ENCODE measurements at regions not wholly inside any gene's neighbourhood (a gene's known extent, or its start where the extent isn't known, plus 50 kb on each side); places are given as distances from the start of the nearest gene placed in this dataset.

- TF ChIP-seq FOXK2 (IDR thresholded peaks at IDR 0.05) (no peak), LEF1 (IDR thresholded peaks at IDR 0.05; ENCODE audit: borderline replicate concordance) (no peak), PKNOX1 (IDR thresholded peaks at IDR 0.05) (no peak), ELF4 (IDR thresholded peaks at IDR 0.05) (no peak), BHLHE40 (IDR thresholded peaks at IDR 0.05; ENCODE audit: borderline replicate concordance) (no peak), FOXM1 (IDR thresholded peaks at IDR 0.05; ENCODE audit: borderline replicate concordance) (no peak), HDGF (IDR thresholded peaks at IDR 0.05; ENCODE audit: borderline replicate concordance) (no peak), CTBP1 (IDR thresholded peaks at IDR 0.05; ENCODE audit: borderline replicate concordance) (no peak), SUZ12 (IDR thresholded peaks at IDR 0.05) (no peak), SP1 (IDR thresholded peaks at IDR 0.05) (no peak)
- ChIA-PET CTCF (no interaction called here), POLR2A (no interaction called here)
- DNase-seq (ENCODE audit: extremely low spot score) = no peak
Measured at GRCh38 chr10:105540381-105540780, 899.3 kb downstream of the SORCS3 start.

GRCh38 chr10:105538874-105539273 is 897.8 kb downstream of the SORCS3 start:
- ChIA-PET CTCF (no interaction called here), POLR2A (no interaction called here)
- TF ChIP-seq TARDBP (IDR thresholded peaks at IDR 0.05) (no peak), L3MBTL2 (conservative IDR thresholded peaks at IDR 0.05) (no peak), FOXK2 (IDR thresholded peaks at IDR 0.05) (no peak), PKNOX1 (IDR thresholded peaks at IDR 0.05) (no peak), LEF1 (IDR thresholded peaks at IDR 0.05; ENCODE audit: borderline replicate concordance) (no peak), ZNF384 (IDR thresholded peaks at IDR 0.05) (no peak), FOXA1 (IDR thresholded peaks at IDR 0.05) (no peak), BHLHE40 (IDR thresholded peaks at IDR 0.05; ENCODE audit: borderline replicate concordance) (no peak), HDGF (IDR thresholded peaks at IDR 0.05; ENCODE audit: borderline replicate concordance) (no peak), FOXM1 (IDR thresholded peaks at IDR 0.05; ENCODE audit: borderline replicate concordance) (no peak), CTBP1 (IDR thresholded peaks at IDR 0.05; ENCODE audit: borderline replicate concordance) (no peak), SUZ12 (IDR thresholded peaks at IDR 0.05) (no peak), SP1 (IDR thresholded peaks at IDR 0.05) (no peak), ARNT (IDR thresholded peaks at IDR 0.05) (no peak), NFRKB (IDR thresholded peaks at IDR 0.05) (no peak), ELF4 (IDR thresholded peaks at IDR 0.05) (no peak)
- no peak for DNase-seq (ENCODE audit: extremely low spot score)

- DNase-seq (ENCODE audit: extremely low spot score) = no peak
- TF ChIP-seq FOXA1 (IDR thresholded peaks at IDR 0.05) (no peak), ARNT (IDR thresholded peaks at IDR 0.05) (no peak), NFRKB (IDR thresholded peaks at IDR 0.05) (no peak), CTBP1 (IDR thresholded peaks at IDR 0.05; ENCODE audit: borderline replicate concordance) (no peak), TARDBP (IDR thresholded peaks at IDR 0.05) (no peak), SUZ12 (IDR thresholded peaks at IDR 0.05) (no peak), LEF1 (IDR thresholded peaks at IDR 0.05; ENCODE audit: borderline replicate concordance) (no peak), L3MBTL2 (conservative IDR thresholded peaks at IDR 0.05) (no peak), PKNOX1 (IDR thresholded peaks at IDR 0.05) (no peak), ZNF384 (IDR thresholded peaks at IDR 0.05) (no peak), FOXK2 (IDR thresholded peaks at IDR 0.05) (no peak), ELF4 (IDR thresholded peaks at IDR 0.05) (no peak), HDGF (IDR thresholded peaks at IDR 0.05; ENCODE audit: borderline replicate concordance) (no peak)
- ChIA-PET CTCF (no interaction called here), POLR2A (no interaction called here)
Measured at GRCh38 chr10:105535478-105535877, 894.4 kb downstream of the SORCS3 start.

- no peak for TF ChIP-seq L3MBTL2 (conservative IDR thresholded peaks at IDR 0.05)
- no peak for TF ChIP-seq ZNF384 (IDR thresholded peaks at IDR 0.05)
- no peak for TF ChIP-seq CTBP1 (IDR thresholded peaks at IDR 0.05; ENCODE audit: borderline replicate concordance)
- no peak for TF ChIP-seq PKNOX1 (IDR thresholded peaks at IDR 0.05)
- TF ChIP-seq ARNT (IDR thresholded peaks at IDR 0.05) = no peak
- TF ChIP-seq FOXM1 (IDR thresholded peaks at IDR 0.05; ENCODE audit: borderline replicate concordance) = no peak
- no peak for TF ChIP-seq FOXK2 (IDR thresholded peaks at IDR 0.05)
- TF ChIP-seq FOXA1 (IDR thresholded peaks at IDR 0.05) = no peak
- TF ChIP-seq NFRKB (IDR thresholded peaks at IDR 0.05) = no peak
- no peak for TF ChIP-seq ELF4 (IDR thresholded peaks at IDR 0.05)
- no peak for TF ChIP-seq SP1 (IDR thresholded peaks at IDR 0.05)
- no peak for TF ChIP-seq HDGF (IDR thresholded peaks at IDR 0.05; ENCODE audit: borderline replicate concordance)
- no peak for TF ChIP-seq BHLHE40 (IDR thresholded peaks at IDR 0.05; ENCODE audit: borderline replicate concordance)
- TF ChIP-seq SUZ12 (IDR thresholded peaks at IDR 0.05) = no peak
- TF ChIP-seq TARDBP (IDR thresholded peaks at IDR 0.05) = no peak
- TF ChIP-seq LEF1 (IDR thresholded peaks at IDR 0.05; ENCODE audit: borderline replicate concordance) = no peak
- DNase-seq (ENCODE audit: extremely low spot score) = no peak
- CTCF ChIA-PET = no interaction called here
- POLR2A ChIA-PET = no interaction called here
Measured at GRCh38 chr10:105534086-105534485, 893.0 kb downstream of the SORCS3 start.

GRCh38 chr10:105516511-105516910 is 875.4 kb downstream of the SORCS3 start:
- ChIA-PET POLR2A (no interaction called here), CTCF (interaction anchor here (0.7 kb wide), 1 partner anchor 801 kb away, joined by 4 read pairs; no protein-coding TSS in a partner anchor)
- DNase-seq (ENCODE audit: extremely low spot score) = no peak
- TF ChIP-seq NFRKB (IDR thresholded peaks at IDR 0.05) (no peak), BHLHE40 (IDR thresholded peaks at IDR 0.05; ENCODE audit: borderline replicate concordance) (no peak), SUZ12 (IDR thresholded peaks at IDR 0.05) (no peak), LEF1 (IDR thresholded peaks at IDR 0.05; ENCODE audit: borderline replicate concordance) (no peak), ELF4 (IDR thresholded peaks at IDR 0.05) (no peak), SP1 (IDR thresholded peaks at IDR 0.05) (no peak), ARNT (IDR thresholded peaks at IDR 0.05) (no peak), CTBP1 (IDR thresholded peaks at IDR 0.05; ENCODE audit: borderline replicate concordance) (no peak)

Data from HEK293T (cell line).